Head of caudate nucleus (tissue), 42 donors: ENCODE measurements at regions not wholly inside any gene's neighbourhood (a gene's known extent, or its start where the extent isn't known, plus 50 kb on each side); places are given as distances from the start of the nearest gene placed in this dataset.
"Not testable (repeated sequence)": the region's sequence is repeated elsewhere in the genome, so short reads cannot be mapped to it uniquely, and the experiment has no call there.

Experiments used
- DNase-seq, 42 donors: peaks; one replicate each; pipeline versions ENCODE4 v3.0.0 to v3.0.0-alpha.2; 2020 to 2021; ENCODE audit warnings: mixed read lengths in 7 of 42
- intact Hi-C: fragments of 100-400 bp; cut with DNase I; formaldehyde crosslinking; loops from one replicate; pipeline ENCODE4 v1.15.0; 2022

- intact Hi-C loops = no loop called here
- no peak for DNase-seq
Measured at GRCh38 chr1:183753464-183753891, 51.4 kb upstream of the RGL1 start.

- DNase-seq = no peak
- intact Hi-C loops = no loop called here
Measured at GRCh38 chr1:183744132-183744913, 60.6 kb upstream of the RGL1 start.

GRCh38 chr1:183742355-183742754 lies 62.6 kb upstream of the RGL1 start:
- intact Hi-C loops = no loop called here

GRCh38 chr1:183739741-183740271 lies 65.1 kb upstream of the RGL1 start:
- intact Hi-C loops = no loop called here
- DNase-seq = peak in 18 of 42 donors; percentile 6 to 48 (median 21)

More at GRCh38 chr1:183742355-183742754, 62.6 kb upstream of the RGL1 start:
- no peak for DNase-seq

GRCh38 chr1:183739082-183739481 lies 65.8 kb upstream of the RGL1 start:
- intact Hi-C loops = no loop called here
- DNase-seq = no peak

GRCh38 chr1:183737916-183738315 lies 67.0 kb upstream of the RGL1 start:
- intact Hi-C loops, DNase-seq: not testable (repeated sequence)

- intact Hi-C loops = no loop called here
- DNase-seq = no peak
Measured at GRCh38 chr1:183736343-183736742, 68.6 kb upstream of the RGL1 start.

GRCh38 chr1:183735069-183735860 lies 69.7 kb upstream of the RGL1 start:
- no peak for DNase-seq
- intact Hi-C loops = no loop called here

GRCh38 chr1:183734543-183735036 lies 70.3 kb upstream of the RGL1 start:
- peak in 40 of 42 donors; percentile 3 to 77 (median 45) for DNase-seq

GRCh38 chr1:183733715-183734114 lies 71.2 kb upstream of the RGL1 start:
- no peak for DNase-seq
- intact Hi-C loops = no loop called here

More at GRCh38 chr1:183734543-183735036, 70.3 kb upstream of the RGL1 start:
- intact Hi-C loops = no loop called here

- intact Hi-C loops = no loop called here
- DNase-seq = no peak
Measured at GRCh38 chr1:183732236-183732880, 72.6 kb upstream of the RGL1 start.

GRCh38 chr1:183730886-183731573 lies 73.9 kb upstream of the RGL1 start:
- DNase-seq = no peak
- intact Hi-C loops = no loop called here

GRCh38 chr1:183730107-183730724 lies 74.7 kb upstream of the RGL1 start:
- intact Hi-C loops = no loop called here

GRCh38 chr1:183726825-183727224 lies 73.7 kb upstream of the APOBEC4 start:
- intact Hi-C loops = no loop called here
- DNase-seq = no peak

More at GRCh38 chr1:183730107-183730724, 74.7 kb upstream of the RGL1 start:
- no peak for DNase-seq

- intact Hi-C loops = no loop called here
- DNase-seq = no peak
Measured at GRCh38 chr1:183724350-183725042, 71.4 kb upstream of the APOBEC4 start.

- intact Hi-C loops = no loop called here
- no peak for DNase-seq
Measured at GRCh38 chr1:183723571-183723970, 70.5 kb upstream of the APOBEC4 start.

- intact Hi-C loops = no loop called here
- no peak for DNase-seq
Measured at GRCh38 chr1:183721041-183721440, 67.9 kb upstream of the APOBEC4 start.

- no peak for DNase-seq
Measured at GRCh38 chr1:183720028-183720427, 66.9 kb upstream of the APOBEC4 start.

More at GRCh38 chr1:183720028-183720427, 66.9 kb upstream of the APOBEC4 start:
- intact Hi-C loops = no loop called here
